ENCODE measurements at regions not wholly inside any gene's neighbourhood (a gene's known extent, or its start where the extent isn't known, plus 50 kb on each side); places are given as distances from the start of the nearest gene placed in this dataset.

GRCh38 chr2:58917596-58917995 lies 676.5 kb upstream of the FANCL start:
- H3K4me3 ChIP-seq (ENCODE audit: low read length) = no peak overlapping the region
- no peak overlapping the region for H3K9ac ChIP-seq (ENCODE audit: low read length)
- H3K9me3 ChIP-seq (ENCODE audit: low read length) = no peaks in the 10 kb centered on the region
- H3K9me2 ChIP-seq (ENCODE audit: insufficient read depth, low read length) = no peaks in the 10 kb centered on the region
- H3K79me2 ChIP-seq (replicated peaks; ENCODE audit: insufficient read depth, low read length) = no peaks in the 10 kb centered on the region
- H2AFZ ChIP-seq (ENCODE audit: low read depth, low read length) = no peak overlapping the region
- no peak overlapping the region for H3K4me2 ChIP-seq (ENCODE audit: low read length)
- peaks cover 3% of the 10 kb centered on the region for H3F3A ChIP-seq (ENCODE audit: insufficient read depth, low read length, poor library complexity, severe bottlenecking)
- no peaks in the 10 kb centered on the region for H3K27me3 ChIP-seq (ENCODE audit: insufficient read depth, low read depth, low read length)
- no peak overlapping the region for H3K27ac ChIP-seq (ENCODE audit: low read length)
- H3K36me3 ChIP-seq (ENCODE audit: insufficient read depth, low read length) = no peaks in the 10 kb centered on the region
- no peak for TF ChIP-seq RAD21 (conservative IDR thresholded peaks at IDR 0.05)
- no peak for TF ChIP-seq CTCF (IDR thresholded peaks at IDR 0.05; ENCODE audit: poor library complexity, severe bottlenecking)
- TF ChIP-seq EP300 (conservative IDR thresholded peaks at IDR 0.05; ENCODE audit: poor library complexity, severe bottlenecking) = no peak
- TF ChIP-seq TAF1 (IDR thresholded peaks at IDR 0.05; ENCODE audit: low read depth) = no peak
- no peak for TF ChIP-seq REST (IDR thresholded peaks at IDR 0.05; ENCODE audit: borderline replicate concordance)
- TF ChIP-seq MXI1 (conservative IDR thresholded peaks at IDR 0.05; ENCODE audit: poor library complexity, severe bottlenecking) = no peak
- TF ChIP-seq POLR2AphosphoS5 (IDR thresholded peaks at IDR 0.05) = no peak
- no peak for TF ChIP-seq EZH2 (IDR thresholded peaks at IDR 0.05; ENCODE audit: borderline replicate concordance, insufficient read depth, low read length, poor library complexity, severe bottlenecking)
- TF ChIP-seq SMC3 (conservative IDR thresholded peaks at IDR 0.05; ENCODE audit: poor library complexity) = no peak
- H4K20me1 ChIP-seq (ENCODE audit: insufficient read depth) = no peaks in the 10 kb centered on the region

GRCh38 chr2:58916063-58916462 lies 674.9 kb upstream of the FANCL start:
- no peaks in the 10 kb centered on the region for H3K9me2 ChIP-seq (ENCODE audit: insufficient read depth, low read length)

More at GRCh38 chr2:58916063-58916462, 674.9 kb upstream of the FANCL start:
- Histone ChIP-seq H4K20me1 (ENCODE audit: insufficient read depth) (no peaks in the 10 kb centered on the region), H3K9ac (ENCODE audit: low read length) (no peak overlapping the region), H3F3A (ENCODE audit: insufficient read depth, low read length, poor library complexity, severe bottlenecking) (peaks cover 9% of the 10 kb centered on the region), H3K9me3 (ENCODE audit: low read length) (no peaks in the 10 kb centered on the region), H3K27me3 (ENCODE audit: insufficient read depth, low read depth, low read length) (no peaks in the 10 kb centered on the region), H3K79me2 (replicated peaks; ENCODE audit: insufficient read depth, low read length) (no peaks in the 10 kb centered on the region), H3K27ac (ENCODE audit: low read length) (peak overlapping the region; percentile 86), H3K4me2 (ENCODE audit: low read length) (no peak overlapping the region), H3K4me3 (ENCODE audit: low read length) (no peak overlapping the region), H3K36me3 (ENCODE audit: insufficient read depth, low read length) (no peaks in the 10 kb centered on the region), H2AFZ (ENCODE audit: low read depth, low read length) (no peak overlapping the region)
- no peak for TF ChIP-seq EP300 (conservative IDR thresholded peaks at IDR 0.05; ENCODE audit: poor library complexity, severe bottlenecking)
- no peak for TF ChIP-seq RAD21 (conservative IDR thresholded peaks at IDR 0.05)
- TF ChIP-seq EZH2 (IDR thresholded peaks at IDR 0.05; ENCODE audit: borderline replicate concordance, insufficient read depth, low read length, poor library complexity, severe bottlenecking) = no peak
- no peak for TF ChIP-seq MXI1 (conservative IDR thresholded peaks at IDR 0.05; ENCODE audit: poor library complexity, severe bottlenecking)
- TF ChIP-seq SMC3 (conservative IDR thresholded peaks at IDR 0.05; ENCODE audit: poor library complexity) = no peak
- TF ChIP-seq REST (IDR thresholded peaks at IDR 0.05; ENCODE audit: borderline replicate concordance) = no peak
- no peak for TF ChIP-seq TAF1 (IDR thresholded peaks at IDR 0.05; ENCODE audit: low read depth)
- TF ChIP-seq CTCF (IDR thresholded peaks at IDR 0.05; ENCODE audit: poor library complexity, severe bottlenecking) = no peak
- no peak for TF ChIP-seq POLR2AphosphoS5 (IDR thresholded peaks at IDR 0.05)
